SK-N-SH treated with all-trans-retinoic acid at 6 μM for 48 hours (cell line): ENCODE measurements at regions not wholly inside any gene's neighbourhood (a gene's known extent, or its start where the extent isn't known, plus 50 kb on each side); places are given as distances from the start of the nearest gene placed in this dataset.

Source experiments
- ATAC-seq: fragments of 200-7000 bp; cut with Tn5 transposase; 3 replicates; pipeline ENCODE4 v1.9.1; 2020; ENCODE audit warnings: mild to moderate bottlenecking, moderate library complexity
- ARNTL ChIP-seq: fragments of 450-650 bp; formaldehyde crosslinking; IDR thresholded peaks from 2 replicates; pipeline ENCODE4 v1.5.0; 2020; ENCODE audit warnings: low read depth, mild to moderate bottlenecking, moderate library complexity, borderline replicate concordance
- BACH2 ChIP-seq: fragments of 250-450 bp; sonication (Bioruptor Pico); IDR thresholded peaks from 2 replicates; pipeline ENCODE4 v1.9.0; 2021; ENCODE audit warnings: mild to moderate bottlenecking, borderline replicate concordance
- CREB5 ChIP-seq: fragments of 250-450 bp; sonication (Bioruptor Pico); IDR thresholded peaks from 2 replicates; pipeline ENCODE4 v1.5.1; 2020; ENCODE audit warnings: low read depth, mild to moderate bottlenecking, moderate library complexity
- CSRNP3 ChIP-seq: fragments of 250-450 bp; sonication (Bioruptor Pico); IDR thresholded peaks from 2 replicates; pipeline ENCODE4 v1.5.1; 2021; ENCODE audit warnings: mild to moderate bottlenecking, moderate library complexity
- ESRRG ChIP-seq: fragments of 250-450 bp; sonication (Bioruptor Pico); IDR thresholded peaks from 2 replicates; pipeline ENCODE4 v1.6.1; 2021; ENCODE audit warnings: mild to moderate bottlenecking
- GLIS3 ChIP-seq: fragments of 250-450 bp; sonication (Bioruptor Pico); IDR thresholded peaks from 2 replicates; pipeline ENCODE4 v1.5.0; 2020; ENCODE audit warnings: mild to moderate bottlenecking, moderate library complexity
- ISL1 ChIP-seq: fragments of 250-450 bp; sonication (Bioruptor Pico); IDR thresholded peaks from 2 replicates; pipeline ENCODE4 v2.1.2; 2022; ENCODE audit warnings: mild to moderate bottlenecking, moderate library complexity
- OSR1 ChIP-seq: fragments of 250-450 bp; sonication (Bioruptor Pico); IDR thresholded peaks from 2 replicates; pipeline ENCODE4 v1.8.0; 2022; ENCODE audit warnings: moderate library complexity, mild to moderate bottlenecking, inconsistent platforms
- PATZ1 ChIP-seq: fragments of 250-450 bp; sonication (Bioruptor Pico); IDR thresholded peaks from 2 replicates; pipeline ENCODE4 v1.8.0; 2020; ENCODE audit warnings: mild to moderate bottlenecking, moderate library complexity, borderline replicate concordance
- POU6F1 ChIP-seq: fragments of 250-450 bp; sonication (Bioruptor Pico); IDR thresholded peaks from 2 replicates; pipeline ENCODE4 v1.8.0; 2021; ENCODE audit warnings: low read depth, mild to moderate bottlenecking, moderate library complexity, borderline replicate concordance
- PPARA ChIP-seq: fragments of 250-450 bp; sonication (Bioruptor Pico); IDR thresholded peaks from 2 replicates; pipeline ENCODE4 v1.5.0; 2020; ENCODE audit warnings: mild to moderate bottlenecking, borderline replicate concordance
- RARB ChIP-seq: fragments of 250-450 bp; sonication (Bioruptor Pico); IDR thresholded peaks from 2 replicates; pipeline ENCODE4 v1.8.0; 2021; ENCODE audit warnings: mild to moderate bottlenecking, moderate library complexity
- SNAI2 ChIP-seq: fragments of 250-450 bp; sonication (Bioruptor Pico); IDR thresholded peaks from 2 replicates; pipeline ENCODE4 v1.5.0; 2020; ENCODE audit warnings: mild to moderate bottlenecking, moderate library complexity
- TCF4 ChIP-seq: fragments of 250-450 bp; sonication (Bioruptor Pico); IDR thresholded peaks from 2 replicates; pipeline ENCODE4 v1.8.0; 2021; ENCODE audit warnings: mild to moderate bottlenecking, moderate library complexity, borderline replicate concordance
- TOX ChIP-seq: fragments of 250-450 bp; sonication (Bioruptor Pico); IDR thresholded peaks from 2 replicates; pipeline ENCODE4 v1.8.0; 2021; ENCODE audit warnings: mild to moderate bottlenecking, moderate library complexity, borderline replicate concordance
- TSHZ2 ChIP-seq: fragments of 250-450 bp; sonication (Bioruptor Pico); IDR thresholded peaks from 2 replicates; pipeline ENCODE4 v1.5.0; 2020; ENCODE audit warnings: mild to moderate bottlenecking, moderate library complexity
- ZC3H10 ChIP-seq: fragments of 250-450 bp; sonication (Bioruptor Pico); IDR thresholded peaks from 2 replicates; pipeline ENCODE4 v1.5.1; 2021; ENCODE audit warnings: mild to moderate bottlenecking, moderate library complexity
- ZFP3 ChIP-seq: fragments of 250-450 bp; sonication (Bioruptor Pico); IDR thresholded peaks from 2 replicates; pipeline ENCODE4 v1.5.0; 2020; ENCODE audit warnings: mild to moderate bottlenecking, moderate library complexity
- ZFP30 ChIP-seq: fragments of 450-650 bp; formaldehyde crosslinking; IDR thresholded peaks from 2 replicates; pipeline ENCODE4 v1.5.0; 2022; ENCODE audit warnings: mild to moderate bottlenecking, moderate library complexity
- ZNF565 ChIP-seq: fragments of 450-650 bp; formaldehyde crosslinking; conservative IDR thresholded peaks from 2 replicates; pipeline ENCODE4 v1.5.0; 2020; ENCODE audit warnings: low read depth, mild to moderate bottlenecking, moderate library complexity
- ZNF70 ChIP-seq: fragments of 450-650 bp; formaldehyde crosslinking; IDR thresholded peaks from 2 replicates; pipeline ENCODE4 v1.5.0; 2020; ENCODE audit warnings: mild to moderate bottlenecking, moderate library complexity
- ZNF8 ChIP-seq: fragments of 450-650 bp; formaldehyde crosslinking; IDR thresholded peaks from 2 replicates; pipeline ENCODE4 v1.5.0; 2020; ENCODE audit warnings: mild to moderate bottlenecking, moderate library complexity

- no peak for TF ChIP-seq TSHZ2
- TF ChIP-seq SNAI2 (CRISPR knock-in tag) = no peak
- no peak for TF ChIP-seq RARB
- no peak for TF ChIP-seq PPARA
- no peak for TF ChIP-seq ZNF565
- no peak for TF ChIP-seq ISL1 (CRISPR knock-in tag)
- no peak for TF ChIP-seq OSR1 (CRISPR knock-in tag)
- TF ChIP-seq ZFP3 (CRISPR knock-in tag) = no peak
- no peak for TF ChIP-seq BACH2 (CRISPR knock-in tag)
- no peak for TF ChIP-seq TCF4 (CRISPR knock-in tag)
- no peak for TF ChIP-seq ZNF8 (CRISPR knock-in tag)
- TF ChIP-seq GLIS3 (CRISPR knock-in tag) = no peak
- no peak for ATAC-seq
Observed at GRCh38 chr2:84292545-84292944, 166.5 kb downstream of the SUCLG1 start.

- TF ChIP-seq ZFP30 (CRISPR knock-in tag) (no peak), ZNF70 (CRISPR knock-in tag) (no peak)
- ATAC-seq = no peak
Observed at GRCh38 chr2:84290537-84290936, 168.5 kb downstream of the SUCLG1 start.

GRCh38 chr2:84288293-84288692, 170.8 kb downstream of the SUCLG1 start:
- ATAC-seq = no peak
- no peak for TF ChIP-seq PATZ1 (CRISPR knock-in tag)
- TF ChIP-seq ZNF8 (CRISPR knock-in tag) = no peak
- no peak for TF ChIP-seq ESRRG (CRISPR knock-in tag)
- TF ChIP-seq CSRNP3 (CRISPR knock-in tag) = no peak
- TF ChIP-seq POU6F1 (CRISPR knock-in tag) = no peak
- no peak for TF ChIP-seq ZFP30 (CRISPR knock-in tag)
- TF ChIP-seq TOX (CRISPR knock-in tag) = no peak
- no peak for TF ChIP-seq TCF4 (CRISPR knock-in tag)
- no peak for TF ChIP-seq OSR1 (CRISPR knock-in tag)
- TF ChIP-seq ZNF70 (CRISPR knock-in tag) = no peak
- no peak for TF ChIP-seq PPARA
- TF ChIP-seq CREB5 = no peak
- no peak for TF ChIP-seq GLIS3 (CRISPR knock-in tag)
- TF ChIP-seq ZC3H10 (CRISPR knock-in tag) = no peak
- TF ChIP-seq ARNTL (CRISPR knock-in tag) = no peak
- no peak for TF ChIP-seq ZFP3 (CRISPR knock-in tag)
